SW 1271 (cell line): ENCODE measurements at regions not wholly inside any gene's neighbourhood (a gene's known extent, or its start where the extent isn't known, plus 50 kb on each side); places are given as distances from the start of the nearest gene placed in this dataset.

ENCODE experiments used
- DNase-seq, 2 experiments: peaks; one replicate each; lab custom pipeline; 2025; lab: John Stamatoyannopoulos, UW

DNA sequence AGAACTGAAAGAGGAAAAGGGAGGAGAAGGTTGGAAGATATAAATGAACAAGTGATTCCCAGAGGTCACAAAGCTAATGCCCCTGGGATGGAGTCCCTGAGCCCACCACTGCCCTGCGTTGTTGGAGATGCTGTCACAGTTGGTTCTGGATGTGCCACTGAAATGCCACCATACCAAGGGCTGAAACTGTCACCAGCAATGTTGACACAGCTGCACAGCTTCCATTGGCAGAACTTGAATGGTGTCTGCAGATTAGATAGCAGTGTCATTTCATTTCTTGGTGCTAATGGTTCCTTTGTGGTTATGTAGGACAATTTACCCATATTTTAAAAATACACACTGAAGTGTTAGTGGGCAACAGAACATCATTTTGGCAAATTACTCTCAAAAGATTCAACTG lies 120.7 kb downstream of the TBXT start:
- no peak for DNase-seq

DNA sequence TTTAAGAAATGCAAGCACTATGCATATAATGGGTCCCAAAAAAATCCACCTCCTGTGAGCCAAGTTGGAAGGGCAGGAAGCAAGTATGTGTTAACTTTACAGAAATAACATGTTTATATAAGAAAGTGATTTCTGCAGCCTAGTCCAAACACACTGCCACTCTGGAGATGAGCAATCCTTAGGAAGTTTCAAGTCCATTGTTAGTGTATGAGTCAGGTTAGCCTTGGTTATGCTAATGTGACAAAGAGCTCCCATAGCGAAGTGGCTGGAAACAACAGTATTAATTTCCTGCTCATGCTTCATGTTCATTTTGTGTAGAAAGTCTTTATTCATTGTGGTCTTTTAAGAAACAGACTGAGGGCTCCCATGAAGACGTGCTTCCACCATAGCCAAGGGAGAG lies 121.4 kb downstream of the TBXT start:
- peak in 1 of 2 experiments; percentile 48 for DNase-seq

DNA sequence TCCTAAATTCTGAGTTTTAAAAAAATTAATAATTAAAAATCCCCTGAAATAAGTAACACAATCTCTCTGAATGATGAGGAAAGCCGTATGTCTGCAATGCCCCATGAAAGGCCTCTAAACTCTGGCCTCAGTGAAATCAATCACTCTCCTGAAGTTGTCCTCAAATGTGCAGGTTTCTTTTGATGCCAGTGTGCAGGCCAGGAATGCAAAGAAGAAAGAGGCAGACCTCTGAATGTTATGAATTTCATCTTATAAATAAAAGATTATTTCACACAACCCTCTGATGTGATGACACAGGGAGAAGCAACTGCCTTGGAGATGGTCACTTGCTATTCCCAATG lies 121.8 kb downstream of the TBXT start:
- no peak for DNase-seq

DNA sequence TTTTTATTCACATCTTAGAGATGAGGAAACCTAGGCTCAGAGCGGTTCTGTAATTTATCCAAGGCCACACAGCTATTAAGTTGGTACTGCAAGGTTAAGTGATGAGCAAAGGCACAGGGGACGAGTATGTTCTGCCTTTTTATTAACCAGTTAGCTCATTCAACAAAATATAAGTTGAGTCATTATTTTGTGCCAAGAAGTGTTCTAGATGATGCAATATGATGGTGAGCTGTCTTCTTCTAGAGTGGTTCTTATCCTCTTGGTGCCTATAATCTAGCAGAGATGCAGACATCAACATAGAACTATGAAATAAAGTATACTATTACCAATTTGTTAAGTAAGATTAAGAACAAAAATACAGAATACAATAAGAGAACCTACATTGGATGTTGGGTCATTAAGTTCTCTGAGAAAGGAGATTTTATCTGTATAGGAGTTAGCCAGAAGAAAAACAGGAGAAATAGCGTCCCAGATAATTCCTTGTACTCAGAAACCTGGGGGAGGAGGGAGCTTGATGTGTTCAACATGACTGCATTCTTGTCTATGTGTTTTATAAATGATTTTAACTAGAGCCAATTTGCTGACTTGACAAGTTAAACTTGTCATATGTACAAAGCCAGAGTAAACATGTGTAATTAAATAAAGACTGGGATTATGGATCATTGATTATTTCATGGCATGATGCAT lies 122.3 kb downstream of the TBXT start:
- DNase-seq: no peak

- DNase-seq: no peak
These were observed 126.4 kb downstream of the TBXT start for GRCh38 chr6:166041277-166041676.

- no peak for DNase-seq
These were observed 127.4 kb downstream of the TBXT start for GRCh38 chr6:166040292-166040691.

- no peak for DNase-seq
These were observed 131.1 kb downstream of the TBXT start for GRCh38 chr6:166036316-166037095.

DNA sequence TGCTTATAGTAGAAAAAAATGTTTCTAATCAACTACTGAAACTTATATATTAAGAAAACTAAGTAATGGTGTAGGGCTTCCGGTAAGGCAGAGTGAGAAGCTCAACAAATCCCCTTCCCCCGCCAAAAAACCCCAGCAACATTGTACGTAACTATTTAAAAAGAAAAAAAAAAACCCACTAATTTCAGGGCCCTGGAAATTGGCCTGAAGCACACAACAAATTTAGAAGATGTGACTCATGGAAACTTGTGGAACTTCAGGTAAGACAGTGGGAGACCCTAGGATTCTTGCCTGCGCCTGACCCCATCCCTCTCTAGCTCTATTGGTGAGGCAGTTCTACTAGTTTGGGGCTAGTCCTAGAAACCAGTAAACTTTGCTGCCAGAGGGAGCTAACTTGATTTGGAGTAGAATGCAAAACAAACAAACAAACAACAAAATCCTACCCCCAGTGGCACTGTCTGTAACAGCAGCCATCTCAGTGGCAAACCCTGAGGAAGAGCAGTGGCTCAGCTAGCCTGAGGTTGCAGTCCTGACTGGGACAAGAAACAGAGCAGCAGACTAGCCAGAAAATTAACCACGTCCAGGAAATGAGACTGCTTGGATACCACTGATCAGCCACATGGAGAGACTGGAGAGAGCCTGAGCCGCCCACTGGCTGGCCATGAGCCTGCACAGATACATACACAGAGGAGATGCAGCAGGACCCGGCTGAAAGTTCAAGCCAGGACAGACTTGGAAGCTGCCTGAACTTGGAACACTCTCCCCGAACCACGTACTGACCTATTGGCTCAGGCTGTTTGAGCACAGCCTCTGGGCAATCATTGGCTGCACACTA lies 135.1 kb downstream of the TBXT start:
- DNase-seq: peak; percentile 15 to 60

DNA sequence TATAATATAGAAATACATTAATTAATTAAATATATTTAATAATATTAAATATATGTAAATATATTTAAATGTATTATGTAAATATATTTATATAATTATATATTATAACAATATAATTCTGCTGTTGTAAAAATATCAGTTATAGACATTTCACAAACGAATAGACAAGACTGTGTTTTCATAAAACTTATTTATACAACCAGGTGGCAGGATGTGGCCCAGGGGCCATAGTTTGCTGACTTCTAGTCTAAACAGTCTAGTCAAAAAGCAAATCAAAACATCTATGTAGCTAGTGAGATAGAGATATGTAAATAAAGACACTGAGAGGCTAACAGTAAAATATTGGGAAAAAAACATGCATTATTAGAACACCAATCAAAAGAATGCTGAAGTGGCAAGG lies 136.4 kb downstream of the TBXT start:
- DNase-seq: no peak

DNA sequence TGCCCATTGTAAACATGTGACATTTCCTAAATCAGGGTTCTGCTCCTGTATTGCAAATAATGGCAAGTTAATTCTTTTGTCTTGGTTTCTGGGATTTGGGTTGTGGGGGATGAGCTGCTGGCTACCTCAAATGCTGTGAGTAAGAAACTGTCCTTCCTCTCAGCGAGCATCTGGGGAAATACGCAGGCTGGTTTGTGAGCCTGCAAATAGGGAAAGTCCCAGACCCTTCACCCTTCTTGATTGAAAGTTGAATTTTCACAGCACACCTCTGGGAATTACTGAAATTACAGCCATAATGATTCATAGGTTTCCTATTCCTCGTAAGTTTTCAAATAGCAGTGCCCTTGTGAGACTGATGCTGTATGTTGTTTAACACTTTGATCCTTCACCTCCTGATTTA lies 138.1 kb downstream of the TBXT start:
- DNase-seq: no peak

DNA sequence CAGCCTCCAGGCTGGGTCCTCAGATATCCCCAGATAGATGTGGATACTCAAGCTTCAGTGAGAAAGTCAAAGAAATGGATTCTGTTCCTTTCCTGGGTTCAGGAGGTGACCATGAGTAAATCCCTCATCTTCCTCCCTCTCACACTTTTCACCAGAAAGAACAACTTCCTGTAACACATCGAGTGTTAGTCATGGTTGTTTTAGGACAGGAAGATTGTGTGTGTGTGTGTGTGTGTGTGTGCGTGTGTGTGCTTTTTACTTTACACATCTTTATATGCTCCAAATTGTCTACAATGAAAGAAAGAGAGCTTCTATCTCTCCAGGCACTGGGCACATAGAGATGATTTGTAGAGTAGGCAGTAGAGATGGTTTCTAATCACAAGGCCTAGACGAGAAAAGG lies 139.9 kb downstream of the TBXT start:
- DNase-seq: no peak

- no peak for DNase-seq
These were observed 141.0 kb downstream of the TBXT start for GRCh38 chr6:166026586-166027126.

DNA sequence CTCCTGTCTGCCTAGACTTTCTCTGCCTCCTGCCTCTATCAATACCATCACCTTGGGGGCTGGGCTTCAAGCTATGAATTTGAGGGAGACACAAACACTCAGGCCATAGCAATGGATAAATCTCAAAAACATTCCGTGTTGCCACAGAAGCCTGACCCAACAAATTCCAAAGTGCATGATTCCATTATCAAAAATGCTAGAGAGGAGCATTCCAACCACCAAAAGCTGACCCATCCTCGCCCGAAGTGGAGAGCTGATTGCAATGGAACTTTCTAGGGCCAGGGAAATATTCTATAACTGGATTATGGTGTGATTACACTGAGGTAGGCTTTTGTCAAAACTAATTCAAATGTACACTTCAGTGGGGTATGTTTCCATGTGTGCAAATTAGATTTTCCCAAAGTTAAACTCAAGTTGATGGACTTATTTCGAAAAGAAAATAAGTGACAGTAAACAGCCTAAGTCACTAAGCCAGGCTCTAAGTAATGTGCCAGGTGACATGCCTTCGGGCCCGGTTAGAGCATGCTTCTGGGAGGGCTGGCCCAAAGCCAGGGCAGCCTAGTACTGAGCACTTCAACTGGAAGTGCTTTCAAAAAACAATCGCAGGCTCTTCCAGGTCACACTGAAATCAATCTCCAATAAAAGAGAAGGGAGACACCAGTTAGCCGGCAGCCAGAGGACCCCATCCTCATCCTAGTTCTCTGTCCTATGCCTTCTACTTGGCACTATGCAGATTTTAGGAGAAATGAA lies 142.3 kb downstream of the TBXT start:
- DNase-seq: peak in 1 of 2 experiments; percentile 42

DNA sequence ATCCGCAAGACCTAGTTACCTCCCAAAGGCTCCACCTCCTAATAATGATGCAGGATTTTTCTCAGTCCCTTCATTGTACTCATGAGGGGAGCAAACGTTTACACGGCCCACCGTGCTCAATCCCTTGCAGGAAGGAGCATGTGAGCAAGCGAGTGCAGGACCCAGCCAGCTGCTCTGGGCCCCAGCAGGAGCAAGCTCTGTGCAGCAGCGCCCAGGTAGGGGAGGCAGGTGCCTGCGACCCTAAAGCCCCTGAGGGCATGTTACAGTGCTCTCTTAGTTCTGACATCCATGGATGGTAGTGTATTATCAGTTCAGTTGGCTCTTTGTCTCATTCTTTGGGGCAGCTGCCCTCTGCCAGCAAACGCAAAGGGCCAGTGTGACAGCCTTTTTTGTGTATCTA lies 143.4 kb downstream of the TBXT start:
- DNase-seq: no peak

GRCh38 chr6:166023273-166023989 lies 144.2 kb downstream of the TBXT start:
- no peak for DNase-seq

GRCh38 chr6:166021429-166021828 lies 146.2 kb downstream of the TBXT start:
- DNase-seq: no peak

- DNase-seq: no peak
These were observed 148.4 kb downstream of the TBXT start for GRCh38 chr6:166019214-166019613.

DNA sequence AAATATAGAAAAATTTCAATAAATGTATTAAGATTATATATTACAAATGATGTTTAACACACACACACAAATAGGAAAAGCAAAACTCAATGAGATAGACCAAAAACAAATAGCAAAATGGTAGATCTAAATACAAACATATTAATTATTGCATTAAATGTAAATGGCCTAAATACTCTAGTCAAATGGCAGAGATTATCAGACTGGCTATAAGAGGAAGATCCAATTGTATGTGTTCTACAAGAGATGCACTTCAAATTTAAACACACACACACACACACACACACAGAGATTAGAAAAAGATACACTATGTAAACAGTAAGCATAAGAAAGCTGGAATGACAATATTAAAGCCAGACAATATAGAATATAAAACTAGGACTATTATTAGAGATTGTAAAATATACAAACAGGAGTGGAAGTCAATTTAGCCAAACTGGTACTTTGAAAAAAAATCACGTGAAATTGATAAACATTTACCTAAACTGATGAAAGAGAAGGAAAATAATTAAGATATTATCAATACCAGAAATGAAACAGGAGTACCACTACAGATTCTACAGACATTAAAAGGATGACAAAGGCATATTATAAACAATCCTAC lies 150.5 kb downstream of the TBXT start:
- no peak for DNase-seq

GRCh38 chr6:166014966-166015365 lies 152.7 kb downstream of the TBXT start:
- DNase-seq: no peak

DNA sequence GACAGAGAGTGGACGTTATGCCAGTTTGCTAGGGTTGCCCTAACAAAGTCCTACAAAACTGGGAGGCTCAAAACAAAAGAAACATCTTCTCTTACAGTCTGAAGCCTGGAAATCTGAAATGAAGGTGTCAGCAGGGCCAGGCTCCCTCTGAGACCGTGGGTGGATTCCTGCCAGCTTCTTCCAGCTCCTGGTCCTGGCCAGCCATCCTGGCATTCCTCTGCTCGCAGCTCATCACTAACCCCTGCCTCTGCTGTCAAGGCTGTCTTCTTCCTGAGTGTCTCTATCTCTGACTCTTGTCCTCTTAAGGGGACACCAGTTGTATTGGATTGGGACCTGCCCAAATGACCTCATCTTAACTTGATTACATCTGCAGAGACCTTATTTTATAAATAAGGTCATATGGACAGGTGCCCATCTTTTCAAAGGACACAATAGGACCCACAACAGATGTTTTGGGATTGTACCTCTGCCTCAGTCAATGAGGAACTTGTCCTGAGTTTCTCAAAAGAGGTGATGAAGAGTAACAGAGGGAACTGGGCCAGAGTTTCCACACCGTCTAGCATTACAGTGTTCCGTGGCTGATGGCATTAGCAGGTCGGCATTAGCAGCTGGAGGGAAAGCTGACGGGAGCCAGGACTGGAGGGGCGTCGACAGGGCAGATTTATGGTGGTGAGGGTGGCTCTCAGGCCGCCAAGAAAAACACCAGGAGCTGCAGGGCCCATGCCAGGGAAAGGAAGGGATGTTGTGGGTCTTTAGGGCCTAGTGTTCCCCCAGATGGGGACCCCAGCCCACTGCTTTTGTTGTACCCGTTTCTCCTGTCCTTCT lies 157.3 kb downstream of the TBXT start:
- no peak for DNase-seq
